Neural progenitor cell (in vitro differentiated cells): ENCODE measurements at regions not wholly inside any gene's neighbourhood (a gene's known extent, or its start where the extent isn't known, plus 50 kb on each side); places are given as distances from the start of the nearest gene placed in this dataset.

Experiments used
- DNase-seq: peaks from one replicate; pipeline ENCODE4 v3.0.0-alpha.2; 2016; ENCODE audit warnings: low spot score
- H2AFZ ChIP-seq: fragments of 200-600 bp; sonication (generic); replicated peaks from 2 replicates; pipeline ENCODE4 v1.6.1; 2016; ENCODE audit warnings: antibody characterized with exemption
- H3F3A ChIP-seq: fragments of 200-600 bp; sonication (generic); 2 replicates; pipeline ENCODE4 v1.6.1; 2016; ENCODE audit warnings: antibody characterized with exemption, low read depth
- H3K27ac ChIP-seq: fragments of 200-600 bp; sonication (generic); 2 replicates; pipeline ENCODE4 v1.5.1; 2016; ENCODE audit warnings: mild to moderate bottlenecking
- H3K27me3 ChIP-seq: fragments of 200-600 bp; sonication (generic); 2 replicates; pipeline ENCODE4 v1.6.1; 2016; ENCODE audit warnings: mild to moderate bottlenecking, moderate library complexity
- H3K36me3 ChIP-seq: fragments of 200-600 bp; sonication (generic); 2 replicates; pipeline ENCODE4 v1.5.1; 2016
- H3K4me1 ChIP-seq: fragments of 200-600 bp; sonication (generic); 2 replicates; pipeline ENCODE4 v1.6.1; 2016; ENCODE audit warnings: mixed run types
- H3K4me2 ChIP-seq: fragments of 200-600 bp; sonication (generic); 2 replicates; pipeline ENCODE4 v1.6.1; 2016
- H3K4me3 ChIP-seq: fragments of 200-600 bp; sonication (generic); 2 replicates; pipeline ENCODE4 v1.5.1; 2016
- H3K79me2 ChIP-seq: fragments of 200-600 bp; sonication (generic); 2 replicates; pipeline ENCODE4 v1.6.1; 2016; ENCODE audit warnings: low read depth
- H3K9ac ChIP-seq: fragments of 200-600 bp; sonication (generic); 2 replicates; pipeline ENCODE4 v1.6.1; 2016
- H3K9me3 ChIP-seq: fragments of 200-600 bp; sonication (generic); 2 replicates; pipeline ENCODE4 v1.5.1; 2016; ENCODE audit warnings: low read depth
- H4K20me1 ChIP-seq: fragments of 200-600 bp; sonication (generic); 2 replicates; pipeline ENCODE4 v1.6.1; 2016; ENCODE audit warnings: low read depth
- H3K27ac Mint-ChIP-seq: 3 replicates; pipeline ENCODE4 v1.8.0; 2021; ENCODE audit warnings: mixed read lengths
- H3K27me3 Mint-ChIP-seq: 2 replicates; pipeline ENCODE4 v1.8.0; 2022; ENCODE audit warnings: low read depth, mild to moderate bottlenecking, inconsistent platforms, moderate library complexity, mixed read lengths; ENCODE audit not compliant: insufficient read depth
- H3K36me3 Mint-ChIP-seq: 3 replicates; pipeline ENCODE4 v1.8.0; 2021; ENCODE audit warnings: mixed read lengths
- H3K4me1 Mint-ChIP-seq: 3 replicates; pipeline ENCODE4 v1.8.0; 2021; ENCODE audit warnings: mixed read lengths
- H3K4me3 Mint-ChIP-seq: 3 replicates; pipeline ENCODE4 v1.8.0; 2021; ENCODE audit warnings: mild to moderate bottlenecking, moderate library complexity, mixed read lengths
- H3K9me3 Mint-ChIP-seq: 3 replicates; pipeline ENCODE4 v1.8.0; 2020; ENCODE audit warnings: mixed read lengths
- CTCF ChIP-seq: fragments of 200-600 bp; sonication (generic); IDR thresholded peaks from 2 replicates; pipeline ENCODE4 v1.5.1; 2017; ENCODE audit warnings: antibody characterized with exemption, mild to moderate bottlenecking
- EZH2 ChIP-seq: fragments of 200-600 bp; sonication (generic); IDR thresholded peaks from 2 replicates; pipeline ENCODE4 v1.6.1; 2017; ENCODE audit warnings: antibody characterized with exemption, mild to moderate bottlenecking, moderate library complexity
- EZH2phosphoT487 ChIP-seq: fragments of 200-600 bp; sonication (generic); IDR thresholded peaks from 2 replicates; pipeline ENCODE4 v1.6.1; 2017; ENCODE audit warnings: antibody characterized with exemption

DNA sequence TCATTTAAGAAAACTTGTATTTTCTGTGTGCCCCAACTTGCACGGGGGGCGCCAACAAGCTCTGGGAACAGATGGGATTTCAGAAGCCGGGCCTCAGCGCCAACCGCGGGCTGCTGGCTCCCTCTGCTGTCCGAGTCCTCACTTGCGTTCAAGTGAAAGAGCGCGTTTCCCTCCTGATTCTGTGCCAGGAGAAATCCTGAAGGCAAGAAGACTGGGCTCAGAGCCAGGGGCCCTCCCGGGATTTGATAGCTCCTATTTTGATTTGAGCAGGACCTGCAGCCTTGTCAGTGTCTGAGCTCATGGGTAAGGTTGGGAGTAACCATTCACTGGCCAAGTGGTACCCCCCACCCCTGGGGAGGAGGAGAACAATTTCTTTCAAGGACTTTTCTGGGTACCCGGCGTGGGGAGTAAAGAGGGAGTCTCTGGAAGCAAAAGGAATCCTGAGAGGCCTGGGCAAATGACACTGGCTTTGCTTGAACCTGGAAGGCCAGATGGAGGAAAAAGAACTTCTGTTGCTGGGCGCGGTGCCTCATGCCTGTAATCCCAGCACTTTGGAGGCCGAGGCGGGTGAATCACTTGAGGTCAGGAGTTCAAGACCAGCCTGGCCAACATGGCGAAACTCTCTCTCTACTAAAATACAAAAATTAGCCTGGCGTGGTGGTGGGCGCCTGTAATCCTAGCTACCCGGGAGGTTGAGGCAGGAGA is 179.0 kb upstream of the RGS6 start:
- no peaks in the 10 kb centered on the region for H4K20me1 ChIP-seq
- Mint-ChIP-seq H3K4me3 (no peak overlapping the region), H3K27ac (no peak overlapping the region)

GRCh38 chr14:71753976-71754375 is 178.3 kb upstream of the RGS6 start:
- no peak for DNase-seq
- Histone ChIP-seq H2AFZ (no peak overlapping the region), H3K4me2 (no peak overlapping the region), H3K27me3 (no peaks in the 10 kb centered on the region), H3K4me1 (peaks cover 8% of the 10 kb centered on the region), H3F3A (no peaks in the 10 kb centered on the region), H3K27ac (no peak overlapping the region), H3K79me2 (no peaks in the 10 kb centered on the region), H4K20me1 (no peaks in the 10 kb centered on the region), H3K36me3 (no peaks in the 10 kb centered on the region), H3K4me3 (no peak overlapping the region), H3K9me3 (no peaks in the 10 kb centered on the region), H3K9ac (no peak overlapping the region)
- H3K9me3 Mint-ChIP-seq, result peaks cover 4% of the 10 kb centered on the region
- TF ChIP-seq EZH2phosphoT487, result no peak
- no peak for TF ChIP-seq CTCF
- TF ChIP-seq EZH2, result no peak
- peaks cover 36% of the 10 kb centered on the region for H3K4me1 Mint-ChIP-seq
- H3K27me3 Mint-ChIP-seq, result peaks cover 4% of the 10 kb centered on the region
- H3K36me3 Mint-ChIP-seq, result peaks cover under 1% of the 10 kb centered on the region
- H3K27ac Mint-ChIP-seq, result no peak overlapping the region
- H3K4me3 Mint-ChIP-seq, result no peak overlapping the region

More for the DNA sequence above, 179.0 kb upstream of the RGS6 start:
- H3K27me3 Mint-ChIP-seq, result peaks cover 7% of the 10 kb centered on the region
- H3K9me3 ChIP-seq, result no peaks in the 10 kb centered on the region
- peaks cover 8% of the 10 kb centered on the region for H3K9me3 Mint-ChIP-seq
- H3K4me1 ChIP-seq, result peaks cover 8% of the 10 kb centered on the region
- H3K4me2 ChIP-seq, result peak overlapping the region; percentile 39
- no peaks in the 10 kb centered on the region for H3K79me2 ChIP-seq
- no peak overlapping the region for H3K27ac ChIP-seq
- DNase-seq, result peak; percentile 90
- no peaks in the 10 kb centered on the region for H3K27me3 ChIP-seq
- peaks cover 36% of the 10 kb centered on the region for H3K4me1 Mint-ChIP-seq
- TF ChIP-seq EZH2 (no peak), CTCF (peak; percentile 99), EZH2phosphoT487 (no peak)
- H3K36me3 ChIP-seq, result no peaks in the 10 kb centered on the region
- peak overlapping the region; percentile 87 for H2AFZ ChIP-seq
- H3F3A ChIP-seq, result no peaks in the 10 kb centered on the region
- H3K36me3 Mint-ChIP-seq, result peaks cover 2% of the 10 kb centered on the region
- H3K4me3 ChIP-seq, result no peak overlapping the region
- H3K9ac ChIP-seq, result no peak overlapping the region

GRCh38 chr14:71754422-71755095 is 177.7 kb upstream of the RGS6 start:
- Mint-ChIP-seq H3K27ac (no peak overlapping the region), H3K36me3 (no peaks in the 10 kb centered on the region), H3K4me1 (peaks cover 36% of the 10 kb centered on the region), H3K4me3 (no peak overlapping the region), H3K9me3 (no peaks in the 10 kb centered on the region), H3K27me3 (peaks cover 4% of the 10 kb centered on the region)
- DNase-seq, result peak; percentile 42
- H3K36me3 ChIP-seq, result no peaks in the 10 kb centered on the region
- no peaks in the 10 kb centered on the region for H4K20me1 ChIP-seq
- H3K4me3 ChIP-seq, result no peak overlapping the region
- H3K9ac ChIP-seq, result no peak overlapping the region
- H3K4me1 ChIP-seq, result peaks cover 8% of the 10 kb centered on the region
- H3K4me2 ChIP-seq, result no peak overlapping the region
- no peak overlapping the region for H3K27ac ChIP-seq
- no peaks in the 10 kb centered on the region for H3K27me3 ChIP-seq
- no peaks in the 10 kb centered on the region for H3F3A ChIP-seq
- H3K79me2 ChIP-seq, result no peaks in the 10 kb centered on the region
- TF ChIP-seq EZH2, result no peak
- TF ChIP-seq EZH2phosphoT487, result no peak
- TF ChIP-seq CTCF, result no peak
- no peaks in the 10 kb centered on the region for H3K9me3 ChIP-seq
- no peak overlapping the region for H2AFZ ChIP-seq
